Hepatocyte (in vitro differentiated cells): ENCODE measurements at regions not wholly inside any gene's neighbourhood (a gene's known extent, or its start where the extent isn't known, plus 50 kb on each side); places are given as distances from the start of the nearest gene placed in this dataset.
"Not testable (repeated sequence)": the region's sequence is repeated elsewhere in the genome, so short reads cannot be mapped to it uniquely, and the experiment has no call there.

Experiments used
- DNase-seq: peaks from one replicate; pipeline ENCODE4 v3.0.0-alpha.2; 2016; ENCODE audit warnings: low spot score
- H2AFZ ChIP-seq: fragments of 200-600 bp; sonication (generic); 2 replicates; pipeline ENCODE4 v1.6.0; 2016; ENCODE audit warnings: antibody characterized with exemption, mild to moderate bottlenecking
- H3K27ac ChIP-seq: fragments of 200-600 bp; sonication (generic); 2 replicates; pipeline ENCODE4 v1.5.1; 2016; ENCODE audit warnings: mild to moderate bottlenecking
- H3K27me3 ChIP-seq: fragments of 200-600 bp; sonication (generic); 2 replicates; pipeline ENCODE4 v1.6.1; 2016
- H3K36me3 ChIP-seq: fragments of 200-600 bp; sonication (generic); replicated peaks from 2 replicates; pipeline ENCODE4 v1.5.1; 2016; ENCODE audit warnings: low read depth; ENCODE audit not compliant: insufficient read depth
- H3K4me1 ChIP-seq: fragments of 200-600 bp; sonication (generic); 2 replicates; pipeline ENCODE4 v1.5.1; 2016; ENCODE audit warnings: mild to moderate bottlenecking, moderate library complexity; ENCODE audit not compliant: insufficient read depth
- H3K4me2 ChIP-seq: fragments of 200-600 bp; sonication (generic); 2 replicates; pipeline ENCODE4 v1.6.0; 2016
- H3K4me3 ChIP-seq: fragments of 200-600 bp; sonication (generic); 2 replicates; pipeline ENCODE4 v1.5.1; 2016; ENCODE audit warnings: mild to moderate bottlenecking
- H3K79me2 ChIP-seq: fragments of 200-600 bp; sonication (generic); 2 replicates; pipeline ENCODE4 v1.6.0; 2017; ENCODE audit warnings: mild to moderate bottlenecking
- H3K9me2 ChIP-seq: fragments of 200-600 bp; sonication (generic); replicated peaks from 2 replicates; pipeline ENCODE4 v1.6.0; 2017; ENCODE audit warnings: mild to moderate bottlenecking; ENCODE audit not compliant: insufficient read depth
- H3K9me3 ChIP-seq: fragments of 200-600 bp; sonication (generic); 2 replicates; pipeline ENCODE4 v1.5.1; 2016; ENCODE audit warnings: low read depth, mild to moderate bottlenecking
- H4K20me1 ChIP-seq: fragments of 200-600 bp; sonication (generic); 2 replicates; pipeline ENCODE4 v1.6.0; 2016; ENCODE audit warnings: mild to moderate bottlenecking; ENCODE audit not compliant: insufficient read depth, poor library complexity, severe bottlenecking
- EZH2 ChIP-seq: fragments of 200-600 bp; sonication (generic); IDR thresholded peaks from 2 replicates; pipeline ENCODE4 v1.6.1; 2016; ENCODE audit warnings: antibody characterized with exemption, mild to moderate bottlenecking, borderline replicate concordance
- EZH2phosphoT487 ChIP-seq: fragments of 200-600 bp; sonication (generic); IDR thresholded peaks from one replicate; pipeline ENCODE4 v1.6.1; 2018; ENCODE audit warnings: antibody characterized with exemption, mild to moderate bottlenecking, low read depth, moderate library complexity; ENCODE audit not compliant: unreplicated experiment, severe bottlenecking
- WGBS: methylation state at CpG from one replicate; pipeline ENCODE4 v1.1.6; 2016; ENCODE audit warnings: low lambda C conversion rate; ENCODE audit errors: missing lambda C conversion rate; 5-methylcytosine and 5-hydroxymethylcytosine counted together
- TF ChIP-seq, protein P1 (sequence below): fragments of 200-600 bp; sonication (generic); IDR thresholded peaks from 2 replicates; pipeline ENCODE4 v1.5.1; 2016; ENCODE audit warnings: antibody characterized with exemption, mild to moderate bottlenecking; ENCODE audit not compliant: poor library complexity

DNA sequence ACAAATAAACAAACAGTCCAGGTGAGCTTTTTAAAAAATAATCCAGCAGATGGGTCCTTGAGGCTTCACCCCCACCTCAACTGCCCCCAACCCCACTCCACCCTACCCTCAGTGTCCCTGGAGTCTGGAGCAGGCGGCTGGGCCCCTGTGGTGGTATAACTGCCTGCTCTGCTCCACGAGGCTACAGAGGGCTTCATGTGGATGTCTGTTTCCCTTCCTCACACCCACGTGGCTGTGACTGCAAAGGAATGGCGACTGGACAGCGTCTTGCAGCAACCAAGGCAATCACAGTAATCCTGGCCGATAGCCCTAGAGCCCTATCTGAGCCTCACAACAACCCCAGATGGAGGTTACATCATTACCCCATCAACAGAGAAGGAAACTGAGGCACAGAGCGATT is 76.5 kb downstream of the SLC2A10 start:
- TF ChIP-seq EZH2 (no peak), EZH2phosphoT487 (no peak)
- TF ChIP-seq, protein P1, sequence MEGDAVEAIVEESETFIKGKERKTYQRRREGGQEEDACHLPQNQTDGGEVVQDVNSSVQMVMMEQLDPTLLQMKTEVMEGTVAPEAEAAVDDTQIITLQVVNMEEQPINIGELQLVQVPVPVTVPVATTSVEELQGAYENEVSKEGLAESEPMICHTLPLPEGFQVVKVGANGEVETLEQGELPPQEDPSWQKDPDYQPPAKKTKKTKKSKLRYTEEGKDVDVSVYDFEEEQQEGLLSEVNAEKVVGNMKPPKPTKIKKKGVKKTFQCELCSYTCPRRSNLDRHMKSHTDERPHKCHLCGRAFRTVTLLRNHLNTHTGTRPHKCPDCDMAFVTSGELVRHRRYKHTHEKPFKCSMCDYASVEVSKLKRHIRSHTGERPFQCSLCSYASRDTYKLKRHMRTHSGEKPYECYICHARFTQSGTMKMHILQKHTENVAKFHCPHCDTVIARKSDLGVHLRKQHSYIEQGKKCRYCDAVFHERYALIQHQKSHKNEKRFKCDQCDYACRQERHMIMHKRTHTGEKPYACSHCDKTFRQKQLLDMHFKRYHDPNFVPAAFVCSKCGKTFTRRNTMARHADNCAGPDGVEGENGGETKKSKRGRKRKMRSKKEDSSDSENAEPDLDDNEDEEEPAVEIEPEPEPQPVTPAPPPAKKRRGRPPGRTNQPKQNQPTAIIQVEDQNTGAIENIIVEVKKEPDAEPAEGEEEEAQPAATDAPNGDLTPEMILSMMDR, result no peak
- H3K27me3 ChIP-seq, result no peaks in the 10 kb centered on the region
- no peaks in the 10 kb centered on the region for H3K9me3 ChIP-seq
- no peaks in the 10 kb centered on the region for H3K36me3 ChIP-seq
- no peak for DNase-seq
- H3K4me3 ChIP-seq, result no peak overlapping the region
- H3K27ac ChIP-seq, result no peak overlapping the region
- H3K4me1 ChIP-seq, result peaks cover 8% of the 10 kb centered on the region
- H3K9me2 ChIP-seq, result no peaks in the 10 kb centered on the region
- no peak overlapping the region for H3K4me2 ChIP-seq
- H2AFZ ChIP-seq, result no peak overlapping the region
- H3K79me2 ChIP-seq, result no peaks in the 10 kb centered on the region
- H4K20me1 ChIP-seq, result no peaks in the 10 kb centered on the region
- WGBS, result 60% methylated on average over 7 of the region's 7 CpGs

DNA sequence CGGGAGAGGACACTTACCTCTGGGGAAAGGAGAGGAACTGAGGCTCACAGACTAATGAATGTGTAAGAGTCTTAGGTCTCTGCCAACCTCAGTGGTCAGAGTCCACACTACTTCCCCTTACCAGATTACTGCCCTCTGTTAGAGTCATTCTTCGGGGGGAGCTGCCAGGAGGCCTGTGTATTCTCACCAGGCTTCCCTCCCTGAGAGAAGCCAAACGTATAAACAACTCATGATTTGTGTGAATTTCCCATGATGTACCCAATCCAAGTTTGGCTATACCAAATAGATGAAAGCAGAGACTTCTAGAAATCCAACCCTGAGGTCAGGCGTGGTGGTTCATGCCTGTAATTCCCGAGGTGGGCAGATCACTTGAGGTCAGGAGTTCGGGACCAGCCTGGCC is 77.1 kb downstream of the SLC2A10 start:
- Histone ChIP-seq H3K27me3 (no peaks in the 10 kb centered on the region), H3K79me2 (no peaks in the 10 kb centered on the region), H3K9me3 (no peaks in the 10 kb centered on the region), H3K27ac (no peak overlapping the region), H3K4me2 (no peak overlapping the region), H3K4me3 (no peak overlapping the region), H3K4me1 (peaks cover 8% of the 10 kb centered on the region), H4K20me1 (no peaks in the 10 kb centered on the region), H2AFZ (no peak overlapping the region), H3K9me2 (no peaks in the 10 kb centered on the region), H3K36me3 (no peaks in the 10 kb centered on the region)
- no peak for TF ChIP-seq EZH2
- no peak for TF ChIP-seq EZH2phosphoT487
- TF ChIP-seq, protein P1, result no peak
- 79% methylated on average over 6 of the region's 6 CpGs for WGBS
- no peak for DNase-seq

DNA sequence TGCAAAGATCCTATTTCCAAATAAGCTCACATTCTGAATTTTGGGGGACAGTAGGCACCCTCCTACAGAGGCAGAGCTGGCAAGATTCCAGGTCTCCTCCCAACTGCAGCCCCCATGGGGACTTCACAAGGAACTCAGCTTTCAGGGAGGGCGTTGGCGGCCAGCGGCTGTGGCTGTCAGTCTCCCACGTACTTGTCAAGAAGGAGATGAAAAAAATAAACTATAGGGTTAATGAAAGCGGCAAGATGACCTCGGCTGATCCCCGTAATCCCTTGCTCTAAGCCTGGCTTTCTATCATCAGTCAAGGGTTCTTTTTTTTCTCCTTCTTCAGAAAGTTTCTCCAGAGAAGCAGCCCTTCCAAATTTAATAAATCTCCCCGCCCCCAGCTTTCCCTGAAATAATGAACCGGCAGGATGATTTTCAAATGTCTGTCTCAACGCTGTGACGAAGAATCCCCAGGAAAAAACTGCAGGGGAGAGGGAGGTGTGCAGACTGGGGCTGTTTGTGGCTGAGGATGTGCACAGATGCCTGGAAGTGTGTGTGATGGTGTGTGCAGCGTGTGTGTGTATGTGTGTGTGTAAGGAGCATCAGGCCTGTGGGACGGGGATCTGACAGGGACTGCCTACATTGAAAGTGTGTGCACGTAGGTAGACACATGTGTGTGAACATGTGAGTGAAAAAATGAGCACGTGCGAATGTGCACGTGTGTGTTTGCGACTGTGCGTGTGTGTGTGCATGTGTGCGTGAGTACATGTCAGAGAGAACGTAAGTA is 78.7 kb downstream of the SLC2A10 start:
- Histone ChIP-seq H3K4me3 (no peak overlapping the region), H3K36me3 (no peaks in the 10 kb centered on the region), H3K79me2 (no peaks in the 10 kb centered on the region), H3K27me3 (no peaks in the 10 kb centered on the region), H2AFZ (no peak overlapping the region), H4K20me1 (no peaks in the 10 kb centered on the region), H3K9me3 (no peaks in the 10 kb centered on the region), H3K4me2 (no peak overlapping the region), H3K27ac (no peak overlapping the region), H3K9me2 (no peaks in the 10 kb centered on the region), H3K4me1 (peaks cover 8% of the 10 kb centered on the region)
- TF ChIP-seq EZH2 (no peak), EZH2phosphoT487 (no peak)
- TF ChIP-seq, protein P1, result no peak
- DNase-seq, result no peak
- 57% methylated on average over 21 of the region's 21 CpGs for WGBS

DNA sequence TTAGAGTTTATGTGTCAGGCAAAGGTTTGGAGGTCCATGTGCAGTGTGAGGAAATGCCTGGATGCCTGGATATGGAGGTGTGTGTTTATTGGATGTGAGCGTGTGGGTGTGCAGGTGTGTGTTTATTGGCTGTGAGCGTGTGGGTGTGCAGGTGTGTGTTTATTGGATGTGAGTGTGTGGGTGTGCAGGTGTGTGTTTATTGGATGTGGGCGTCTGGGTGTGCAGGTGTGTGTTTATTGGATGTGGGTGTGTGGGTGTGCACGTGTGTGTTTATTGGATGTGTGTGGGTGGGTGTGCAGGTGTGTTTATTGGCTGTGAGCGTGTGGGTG is 79.3 kb downstream of the SLC2A10 start:
- not testable (repeated sequence) for H3K4me2 ChIP-seq, H3K79me2 ChIP-seq, H2AFZ ChIP-seq, DNase-seq, H3K9me3 ChIP-seq, H3K4me1 ChIP-seq, H3K9me2 ChIP-seq, H4K20me1 ChIP-seq, H3K27ac ChIP-seq, H3K36me3 ChIP-seq, H3K27me3 ChIP-seq, H3K4me3 ChIP-seq
- WGBS, result 91% methylated on average over 5 of the region's 5 CpGs
